GM12892 (cell line): ENCODE measurements at regions not wholly inside any gene's neighbourhood (a gene's known extent, or its start where the extent isn't known, plus 50 kb on each side); places are given as distances from the start of the nearest gene placed in this dataset.

Source experiments
- POLR2A ChIP-seq: IDR thresholded peaks from 2 replicates; pipeline ENCODE4 v1.6.1; 2011; ENCODE audit warnings: low read depth, low read length, control low read depth
- POLR2AphosphoS5 ChIP-seq: IDR thresholded peaks from 2 replicates; pipeline ENCODE4 v1.6.1; 2011; ENCODE audit warnings: low read depth, low read length, control low read depth
- TAF1 ChIP-seq: IDR thresholded peaks from 2 replicates; pipeline ENCODE4 v1.6.1; 2011; ENCODE audit warnings: low read depth, mild to moderate bottlenecking, control low read depth, low read length, borderline replicate concordance

- TF ChIP-seq POLR2AphosphoS5, result no peak
- no peak for TF ChIP-seq POLR2A
- TF ChIP-seq TAF1, result no peak
Measured at GRCh38 chrX:21276736-21277433, 97.3 kb upstream of the CNKSR2 start.
